ENCODE measurements at regions not wholly inside any gene's neighbourhood (a gene's known extent, or its start where the extent isn't known, plus 50 kb on each side); places are given as distances from the start of the nearest gene placed in this dataset.
"Not testable (repeated sequence)": the region's sequence is repeated elsewhere in the genome, so short reads cannot be mapped to it uniquely, and the experiment has no call there.

GRCh38 chr18:10100941-10101701, 187.3 kb downstream of the VAPA start:
- DNase-seq, result no peak
- H3K4me2 ChIP-seq (ENCODE audit: low read depth, low read length, poor library complexity, severe bottlenecking), result no peak overlapping the region
- H3K36me3 ChIP-seq (ENCODE audit: insufficient read depth, low read length), result no peaks in the 10 kb centered on the region

GRCh38 chr18:10101729-10102128, 187.9 kb downstream of the VAPA start:
- Histone ChIP-seq H3K4me3 (ENCODE audit: low read length) (no peak overlapping the region), H2AFZ (ENCODE audit: low read length) (no peak overlapping the region), H3K9me2 (replicated peaks; ENCODE audit: insufficient read depth, low read length) (no peaks in the 10 kb centered on the region), H3K36me3 (ENCODE audit: insufficient read depth, low read length) (no peaks in the 10 kb centered on the region), H3K4me1 (ENCODE audit: low read length) (no peaks in the 10 kb centered on the region), H3K9me3 (ENCODE audit: low read length) (no peaks in the 10 kb centered on the region), H3K27me3 (ENCODE audit: low read length) (no peaks in the 10 kb centered on the region), H4K20me1 (ENCODE audit: insufficient read depth, low read depth, low read length) (no peaks in the 10 kb centered on the region), H3K4me2 (ENCODE audit: low read depth, low read length, poor library complexity, severe bottlenecking) (no peak overlapping the region), H3K9ac (ENCODE audit: low read length) (no peak overlapping the region), H3K79me2 (ENCODE audit: low read length) (no peaks in the 10 kb centered on the region), H3K27ac (ENCODE audit: low read length) (no peak overlapping the region)
- DNase-seq, result no peak

More at GRCh38 chr18:10100941-10101701, 187.3 kb downstream of the VAPA start:
- Histone ChIP-seq H3K9ac (ENCODE audit: low read length) (no peak overlapping the region), H4K20me1 (ENCODE audit: insufficient read depth, low read depth, low read length) (no peaks in the 10 kb centered on the region), H3K4me1 (ENCODE audit: low read length) (no peaks in the 10 kb centered on the region), H3K79me2 (ENCODE audit: low read length) (no peaks in the 10 kb centered on the region), H2AFZ (ENCODE audit: low read length) (no peak overlapping the region), H3K9me2 (replicated peaks; ENCODE audit: insufficient read depth, low read length) (no peaks in the 10 kb centered on the region), H3K27me3 (ENCODE audit: low read length) (no peaks in the 10 kb centered on the region), H3K9me3 (ENCODE audit: low read length) (no peaks in the 10 kb centered on the region), H3K27ac (ENCODE audit: low read length) (no peak overlapping the region), H3K4me3 (ENCODE audit: low read length) (no peak overlapping the region)

GRCh38 chr18:10105118-10105517, 191.3 kb downstream of the VAPA start:
- H3K4me2 ChIP-seq (ENCODE audit: low read depth, low read length, poor library complexity, severe bottlenecking); H3K4me1 ChIP-seq (ENCODE audit: low read length); H4K20me1 ChIP-seq (ENCODE audit: insufficient read depth, low read depth, low read length); H3K9me3 ChIP-seq (ENCODE audit: low read length); DNase-seq; H3K27me3 ChIP-seq (ENCODE audit: low read length); H3K9ac ChIP-seq (ENCODE audit: low read length); H3K36me3 ChIP-seq (ENCODE audit: insufficient read depth, low read length); H3K27ac ChIP-seq (ENCODE audit: low read length); H3K79me2 ChIP-seq (ENCODE audit: low read length); H3K4me3 ChIP-seq (ENCODE audit: low read length); H2AFZ ChIP-seq (ENCODE audit: low read length); H3K9me2 ChIP-seq (replicated peaks; ENCODE audit: insufficient read depth, low read length): not testable (repeated sequence)

GRCh38 chr18:10111191-10111590, 197.4 kb downstream of the VAPA start:
- H3K9ac ChIP-seq (ENCODE audit: low read length), result no peak overlapping the region
- H3K79me2 ChIP-seq (ENCODE audit: low read length), result no peaks in the 10 kb centered on the region
- H3K4me1 ChIP-seq (ENCODE audit: low read length), result no peaks in the 10 kb centered on the region
- H3K9me2 ChIP-seq (replicated peaks; ENCODE audit: insufficient read depth, low read length), result no peaks in the 10 kb centered on the region
- H3K27me3 ChIP-seq (ENCODE audit: low read length), result no peaks in the 10 kb centered on the region
- H3K9me3 ChIP-seq (ENCODE audit: low read length), result no peaks in the 10 kb centered on the region
- H4K20me1 ChIP-seq (ENCODE audit: insufficient read depth, low read depth, low read length), result no peaks in the 10 kb centered on the region
- no peak overlapping the region for H3K4me2 ChIP-seq (ENCODE audit: low read depth, low read length, poor library complexity, severe bottlenecking)
- H3K36me3 ChIP-seq (ENCODE audit: insufficient read depth, low read length), result no peaks in the 10 kb centered on the region
- no peak for DNase-seq
- no peak overlapping the region for H2AFZ ChIP-seq (ENCODE audit: low read length)
- no peak overlapping the region for H3K4me3 ChIP-seq (ENCODE audit: low read length)
- H3K27ac ChIP-seq (ENCODE audit: low read length), result no peak overlapping the region

GRCh38 chr18:10111944-10112343, 198.1 kb downstream of the VAPA start:
- Histone ChIP-seq H3K9ac (ENCODE audit: low read length) (no peak overlapping the region), H3K4me2 (ENCODE audit: low read depth, low read length, poor library complexity, severe bottlenecking) (no peak overlapping the region), H3K27me3 (ENCODE audit: low read length) (no peaks in the 10 kb centered on the region), H3K4me3 (ENCODE audit: low read length) (no peak overlapping the region), H3K9me2 (replicated peaks; ENCODE audit: insufficient read depth, low read length) (no peaks in the 10 kb centered on the region), H3K9me3 (ENCODE audit: low read length) (no peaks in the 10 kb centered on the region), H3K79me2 (ENCODE audit: low read length) (no peaks in the 10 kb centered on the region), H3K27ac (ENCODE audit: low read length) (no peak overlapping the region), H2AFZ (ENCODE audit: low read length) (no peak overlapping the region), H3K36me3 (ENCODE audit: insufficient read depth, low read length) (no peaks in the 10 kb centered on the region), H4K20me1 (ENCODE audit: insufficient read depth, low read depth, low read length) (no peaks in the 10 kb centered on the region), H3K4me1 (ENCODE audit: low read length) (no peaks in the 10 kb centered on the region)
- no peak for DNase-seq

- no peaks in the 10 kb centered on the region for H3K27me3 ChIP-seq (ENCODE audit: low read length)
- H3K4me1 ChIP-seq (ENCODE audit: low read length), result no peaks in the 10 kb centered on the region
- no peak overlapping the region for H3K4me3 ChIP-seq (ENCODE audit: low read length)
- no peak overlapping the region for H2AFZ ChIP-seq (ENCODE audit: low read length)
- H4K20me1 ChIP-seq (ENCODE audit: insufficient read depth, low read depth, low read length), result no peaks in the 10 kb centered on the region
- no peak overlapping the region for H3K9ac ChIP-seq (ENCODE audit: low read length)
- DNase-seq, result no peak
- H3K9me2 ChIP-seq (replicated peaks; ENCODE audit: insufficient read depth, low read length), result no peaks in the 10 kb centered on the region
- no peaks in the 10 kb centered on the region for H3K36me3 ChIP-seq (ENCODE audit: insufficient read depth, low read length)
- H3K27ac ChIP-seq (ENCODE audit: low read length), result no peak overlapping the region
- H3K79me2 ChIP-seq (ENCODE audit: low read length), result no peaks in the 10 kb centered on the region
- H3K4me2 ChIP-seq (ENCODE audit: low read depth, low read length, poor library complexity, severe bottlenecking), result no peak overlapping the region
- no peaks in the 10 kb centered on the region for H3K9me3 ChIP-seq (ENCODE audit: low read length)
Measured at GRCh38 chr18:10113121-10114022, 199.6 kb downstream of the VAPA start.

- Histone ChIP-seq H3K9ac (ENCODE audit: low read length) (no peak overlapping the region), H3K4me1 (ENCODE audit: low read length) (peaks cover 5% of the 10 kb centered on the region), H3K9me2 (replicated peaks; ENCODE audit: insufficient read depth, low read length) (no peaks in the 10 kb centered on the region), H3K4me2 (ENCODE audit: low read depth, low read length, poor library complexity, severe bottlenecking) (no peak overlapping the region), H2AFZ (ENCODE audit: low read length) (no peak overlapping the region), H3K27me3 (ENCODE audit: low read length) (no peaks in the 10 kb centered on the region), H3K4me3 (ENCODE audit: low read length) (no peak overlapping the region), H3K79me2 (ENCODE audit: low read length) (no peaks in the 10 kb centered on the region), H3K36me3 (ENCODE audit: insufficient read depth, low read length) (no peaks in the 10 kb centered on the region), H4K20me1 (ENCODE audit: insufficient read depth, low read depth, low read length) (no peaks in the 10 kb centered on the region), H3K9me3 (ENCODE audit: low read length) (no peaks in the 10 kb centered on the region), H3K27ac (ENCODE audit: low read length) (no peak overlapping the region)
- DNase-seq, result no peak
Measured at GRCh38 chr18:10114717-10115463, 201.1 kb downstream of the VAPA start.

GRCh38 chr18:10116574-10116973, 202.8 kb downstream of the VAPA start:
- Histone ChIP-seq H4K20me1 (ENCODE audit: insufficient read depth, low read depth, low read length) (no peaks in the 10 kb centered on the region), H3K36me3 (ENCODE audit: insufficient read depth, low read length) (no peaks in the 10 kb centered on the region), H3K27ac (ENCODE audit: low read length) (no peak overlapping the region), H3K4me2 (ENCODE audit: low read depth, low read length, poor library complexity, severe bottlenecking) (no peak overlapping the region), H3K9me3 (ENCODE audit: low read length) (no peaks in the 10 kb centered on the region), H2AFZ (ENCODE audit: low read length) (no peak overlapping the region), H3K79me2 (ENCODE audit: low read length) (no peaks in the 10 kb centered on the region), H3K4me1 (ENCODE audit: low read length) (peaks cover 15% of the 10 kb centered on the region), H3K27me3 (ENCODE audit: low read length) (no peaks in the 10 kb centered on the region), H3K9ac (ENCODE audit: low read length) (no peak overlapping the region), H3K9me2 (replicated peaks; ENCODE audit: insufficient read depth, low read length) (no peaks in the 10 kb centered on the region), H3K4me3 (ENCODE audit: low read length) (no peak overlapping the region)
- no peak for DNase-seq
